ENCODE measurements at regions not wholly inside any gene's neighbourhood (a gene's known extent, or its start where the extent isn't known, plus 50 kb on each side); places are given as distances from the start of the nearest gene placed in this dataset.

- DNase-seq (ENCODE audit: low read depth, low spot score) (no peak), ATAC-seq (no peak)
- intact Hi-C loops (cut with micrococcal nuclease; ENCODE audit: unreplicated experiment) (no loop called here), in situ Hi-C loops (cut with HindIII; ENCODE audit: low pct_unique_long_range_greater_than_20kb, low sequenced_read_pairs) (no loop called here)
- TF ChIP-seq REST (IDR thresholded peaks at IDR 0.05; ENCODE audit: insufficient read depth in 1 of 2, low read depth in 2 of 2, low read length in 1 of 2) (no peak), TCF7L2 (IDR thresholded peaks at IDR 0.05; ENCODE audit: low read depth, low read length) (no peak), POLR2AphosphoS5 (IDR thresholded peaks at IDR 0.05; ENCODE audit: low read depth, low read length) (no peak), SIN3A (IDR thresholded peaks at IDR 0.05; ENCODE audit: borderline replicate concordance, insufficient read depth, low read depth, low read length) (no peak), CTCF (IDR thresholded peaks at IDR 0.05) (no peak)
- Histone ChIP-seq H3K27ac (ENCODE audit: low read length) (no peak overlapping the region), H3K9me3 (ENCODE audit: control insufficient read depth, insufficient read depth, low read depth, low read length) (no peaks in the 10 kb centered on the region), H3K27me3 (ENCODE audit: control insufficient read depth, insufficient read depth, low read length) (no peaks in the 10 kb centered on the region), H3K4me3 (ENCODE audit: low read depth in 2 of 2, low read length in 2 of 2) (no peak overlapping the region), H3K4me1 (ENCODE audit: control insufficient read depth, insufficient read depth, low read length) (no peaks in the 10 kb centered on the region), H3K36me3 (ENCODE audit: control insufficient read depth, insufficient read depth, low read length) (no peaks in the 10 kb centered on the region)
- ChIA-PET CTCF (no interaction called here), POLR2A (no interaction called here)
- no TSS peak for BruUV-seq (replicated peaks)
Observed at GRCh38 chr16:58866935-58867334, 132.8 kb upstream of the GOT2 start.

- no peaks in the 10 kb centered on the region for H3K9me3 ChIP-seq (ENCODE audit: control insufficient read depth, insufficient read depth, low read depth, low read length)
- H3K27ac ChIP-seq (ENCODE audit: low read length) = no peak overlapping the region
- H3K4me1 ChIP-seq (ENCODE audit: control insufficient read depth, insufficient read depth, low read length) = no peaks in the 10 kb centered on the region
- no TSS peak for BruUV-seq (replicated peaks)
- DNase-seq (ENCODE audit: low read depth, low spot score) (no peak), ATAC-seq (no peak)
- in situ Hi-C loops (cut with HindIII; ENCODE audit: low pct_unique_long_range_greater_than_20kb, low sequenced_read_pairs) (no loop called here), intact Hi-C loops (cut with micrococcal nuclease; ENCODE audit: unreplicated experiment) (no loop called here)
- ChIA-PET POLR2A (no interaction called here), CTCF (no interaction called here)
- H3K27me3 ChIP-seq (ENCODE audit: control insufficient read depth, insufficient read depth, low read length) = no peaks in the 10 kb centered on the region
- H3K4me3 ChIP-seq (ENCODE audit: low read depth in 2 of 2, low read length in 2 of 2) = no peak overlapping the region
- H3K36me3 ChIP-seq (ENCODE audit: control insufficient read depth, insufficient read depth, low read length) = no peaks in the 10 kb centered on the region
- TF ChIP-seq REST (IDR thresholded peaks at IDR 0.05; ENCODE audit: insufficient read depth in 1 of 2, low read depth in 2 of 2, low read length in 1 of 2) (no peak), POLR2AphosphoS5 (IDR thresholded peaks at IDR 0.05; ENCODE audit: low read depth, low read length) (no peak), TCF7L2 (IDR thresholded peaks at IDR 0.05; ENCODE audit: low read depth, low read length) (no peak), SIN3A (IDR thresholded peaks at IDR 0.05; ENCODE audit: borderline replicate concordance, insufficient read depth, low read depth, low read length) (no peak), CTCF (IDR thresholded peaks at IDR 0.05) (no peak)
Observed at GRCh38 chr16:58863761-58864160, 129.6 kb upstream of the GOT2 start.

All from Panc1 (cell line).